ENCODE measurements at regions not wholly inside any gene's neighbourhood (a gene's known extent, or its start where the extent isn't known, plus 50 kb on each side); places are given as distances from the start of the nearest gene placed in this dataset.

GRCh38 chr10:105549731-105550130 lies 908.6 kb downstream of the SORCS3 start:
- no peak for DNase-seq
- no CpG with 5 or more reads among the region's 1 CpG for WGBS (ENCODE audit: insufficient coverage)
- ATAC-seq (ENCODE audit: low read depth) = no peak
- H3K9ac ChIP-seq (ENCODE audit: low read length) = no peak overlapping the region
- Mint-ChIP-seq H3K4me1 (no peaks in the 10 kb centered on the region), H3K27ac (no peak overlapping the region), H3K4me3 (no peak overlapping the region), H3K9me3 (ENCODE audit: insufficient read depth) (no peaks in the 10 kb centered on the region), H3K27me3 (no peaks in the 10 kb centered on the region)
- no peaks in the 10 kb centered on the region for H3K4me1 ChIP-seq (ENCODE audit: control insufficient read depth in 2 of 2, insufficient read depth in 2 of 2, low read length in 2 of 2)
- H2AFZ ChIP-seq (ENCODE audit: insufficient read depth, low read depth, low read length, poor library complexity, severe bottlenecking) = no peak overlapping the region
- no peaks in the 10 kb centered on the region for H4K20me1 ChIP-seq (ENCODE audit: control insufficient read depth, insufficient read depth, low read length, poor library complexity, severe bottlenecking)
- no peak overlapping the region for H3K27ac ChIP-seq (ENCODE audit: low read length in 2 of 2)
- H3K36me3 ChIP-seq (replicated peaks in 1 of 2; ENCODE audit: control extremely low read depth in 1 of 2, control insufficient read depth in 1 of 2, extremely low read depth in 1 of 2, insufficient read depth in 2 of 2, low read length in 1 of 2) = no peaks in the 10 kb centered on the region
- H3K4me2 ChIP-seq (replicated peaks; ENCODE audit: low read depth, low read length, poor library complexity, severe bottlenecking) = no peak overlapping the region
- no peaks in the 10 kb centered on the region for H3K79me2 ChIP-seq (ENCODE audit: control insufficient read depth, insufficient read depth, low read length)
- H3K9me3 ChIP-seq (ENCODE audit: control extremely low read depth in 1 of 3, control insufficient read depth in 2 of 3, insufficient read depth in 1 of 3, low read length in 2 of 3) = no peaks in the 10 kb centered on the region
- TF ChIP-seq EZH2 (IDR thresholded peaks at IDR 0.05; ENCODE audit: borderline replicate concordance, insufficient read depth, low read depth, low read length, poor library complexity, severe bottlenecking) = no peak
- no peak for TF ChIP-seq CTCF (IDR thresholded peaks at IDR 0.05)
- ChIA-PET CTCF (no interaction called here), POLR2A (no interaction called here)
- no peaks in the 10 kb centered on the region for H3K27me3 ChIP-seq (replicated peaks in 1 of 4; ENCODE audit: control extremely low read depth in 1 of 4, control insufficient read depth in 3 of 4, insufficient read depth in 4 of 4, low read length in 3 of 4)
- H3K4me3 ChIP-seq (ENCODE audit: control extremely low read depth in 1 of 5, extremely low read depth in 1 of 5, insufficient read depth in 1 of 5, low read depth in 2 of 5, low read length in 4 of 5) = no peak overlapping the region
- intact Hi-C loops (cut with micrococcal nuclease) = no loop called here

GRCh38 chr10:105545101-105545500 lies 904.0 kb downstream of the SORCS3 start:
- ATAC-seq (ENCODE audit: low read depth) (no peak), DNase-seq (no peak)
- no peak for TF ChIP-seq CTCF (IDR thresholded peaks at IDR 0.05)
- TF ChIP-seq EZH2 (IDR thresholded peaks at IDR 0.05; ENCODE audit: borderline replicate concordance, insufficient read depth, low read depth, low read length, poor library complexity, severe bottlenecking) = no peak
- Histone ChIP-seq H3K27me3 (replicated peaks in 1 of 4; ENCODE audit: control extremely low read depth in 1 of 4, control insufficient read depth in 3 of 4, insufficient read depth in 4 of 4, low read length in 3 of 4) (no peaks in the 10 kb centered on the region), H3K79me2 (ENCODE audit: control insufficient read depth, insufficient read depth, low read length) (no peaks in the 10 kb centered on the region), H3K9me3 (ENCODE audit: control extremely low read depth in 1 of 3, control insufficient read depth in 2 of 3, insufficient read depth in 1 of 3, low read length in 2 of 3) (no peaks in the 10 kb centered on the region), H3K4me2 (replicated peaks; ENCODE audit: low read depth, low read length, poor library complexity, severe bottlenecking) (no peak overlapping the region), H3K4me1 (ENCODE audit: control insufficient read depth in 2 of 2, insufficient read depth in 2 of 2, low read length in 2 of 2) (no peaks in the 10 kb centered on the region), H3K27ac (ENCODE audit: low read length in 2 of 2) (no peak overlapping the region), H3K9ac (ENCODE audit: low read length) (no peak overlapping the region), H2AFZ (ENCODE audit: insufficient read depth, low read depth, low read length, poor library complexity, severe bottlenecking) (no peak overlapping the region), H3K36me3 (replicated peaks in 1 of 2; ENCODE audit: control extremely low read depth in 1 of 2, control insufficient read depth in 1 of 2, extremely low read depth in 1 of 2, insufficient read depth in 2 of 2, low read length in 1 of 2) (no peaks in the 10 kb centered on the region), H4K20me1 (ENCODE audit: control insufficient read depth, insufficient read depth, low read length, poor library complexity, severe bottlenecking) (no peaks in the 10 kb centered on the region), H3K4me3 (ENCODE audit: control extremely low read depth in 1 of 5, extremely low read depth in 1 of 5, insufficient read depth in 1 of 5, low read depth in 2 of 5, low read length in 4 of 5) (no peak overlapping the region)
- intact Hi-C loops (cut with micrococcal nuclease) = no loop called here
- H3K27ac Mint-ChIP-seq = no peak overlapping the region
- ChIA-PET POLR2A (no interaction called here), CTCF (no interaction called here)
- no peaks in the 10 kb centered on the region for H3K27me3 Mint-ChIP-seq
- H3K9me3 Mint-ChIP-seq (ENCODE audit: insufficient read depth) = no peaks in the 10 kb centered on the region
- H3K4me1 Mint-ChIP-seq = no peaks in the 10 kb centered on the region
- H3K4me3 Mint-ChIP-seq = no peak overlapping the region

Data from B cell (primary cell).